ENCODE measurements at regions not wholly inside any gene's neighbourhood (a gene's known extent, or its start where the extent isn't known, plus 50 kb on each side); places are given as distances from the start of the nearest gene placed in this dataset.
"Not testable (repeated sequence)": the region's sequence is repeated elsewhere in the genome, so short reads cannot be mapped to it uniquely, and the experiment has no call there.

DNA sequence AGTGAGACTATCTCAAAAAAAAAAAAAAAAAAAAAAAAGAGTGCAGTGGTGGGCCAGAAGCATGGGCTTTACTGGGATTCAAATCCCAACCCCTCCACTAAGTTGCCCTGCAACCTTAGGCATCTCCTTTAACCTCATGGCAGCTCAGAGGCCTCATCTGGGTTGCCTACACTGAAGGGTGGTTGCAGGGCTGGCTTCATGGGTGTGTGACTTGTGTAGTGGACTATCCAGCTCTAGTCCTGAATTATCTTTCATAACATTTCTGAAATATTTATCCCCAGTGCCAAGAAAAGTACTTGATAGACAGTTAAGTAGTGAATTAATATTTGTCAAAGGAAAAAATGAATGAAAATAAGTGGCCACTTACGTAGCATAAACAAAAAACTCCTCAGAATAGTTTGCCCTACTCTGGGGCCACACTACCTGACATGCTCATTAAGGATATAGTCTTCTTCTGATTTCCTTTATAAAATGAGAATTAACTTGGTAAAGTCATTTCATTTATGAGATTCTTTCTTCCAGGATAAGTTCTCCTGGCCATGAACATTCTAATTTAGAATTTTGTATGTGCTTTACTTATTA is 116.0 kb upstream of the SYT13 start:
- DNase-seq = no peak

DNA sequence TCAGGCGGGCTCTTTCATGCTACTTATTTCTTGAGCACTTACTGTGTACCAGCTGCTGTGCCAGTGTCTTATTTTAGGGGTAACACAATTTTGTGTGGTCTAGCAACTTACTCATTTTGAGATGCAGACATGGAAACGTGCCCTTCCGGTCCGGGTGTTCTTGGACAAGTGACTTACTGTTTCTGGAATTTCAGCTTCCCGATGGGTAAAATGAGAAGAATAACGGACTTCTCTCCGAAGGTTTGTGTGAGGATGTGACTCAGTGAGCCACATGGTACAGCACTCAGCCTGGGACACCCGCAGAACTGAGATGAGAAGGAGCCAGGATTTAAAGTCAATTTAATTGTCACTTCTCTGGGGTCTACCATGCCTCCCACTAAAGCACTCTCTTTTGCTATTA is 114.5 kb upstream of the SYT13 start:
- DNase-seq = no peak

GRCh38 chr11:45399166-45399565 is 113.0 kb upstream of the SYT13 start:
- no peak for DNase-seq

DNA sequence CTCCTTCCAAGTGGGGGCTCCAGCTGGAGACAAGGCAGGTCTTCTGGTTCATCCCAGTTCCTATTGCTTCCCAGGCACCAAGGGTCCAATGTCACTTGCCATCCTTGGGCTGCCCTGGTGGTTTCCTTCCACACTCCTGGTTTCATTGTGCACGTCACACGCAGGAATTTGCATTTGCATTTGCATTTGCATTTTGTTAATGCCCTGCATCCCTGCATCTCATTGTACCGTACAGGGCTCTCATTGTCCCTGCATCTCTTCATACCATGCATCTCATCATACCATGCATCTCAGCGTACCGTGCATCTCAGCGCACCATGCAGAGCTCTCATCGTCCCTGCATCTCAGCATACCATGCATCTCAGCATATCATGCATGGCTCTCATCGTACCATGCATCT is 112.2 kb upstream of the SYT13 start:
- DNase-seq = no peak

DNA sequence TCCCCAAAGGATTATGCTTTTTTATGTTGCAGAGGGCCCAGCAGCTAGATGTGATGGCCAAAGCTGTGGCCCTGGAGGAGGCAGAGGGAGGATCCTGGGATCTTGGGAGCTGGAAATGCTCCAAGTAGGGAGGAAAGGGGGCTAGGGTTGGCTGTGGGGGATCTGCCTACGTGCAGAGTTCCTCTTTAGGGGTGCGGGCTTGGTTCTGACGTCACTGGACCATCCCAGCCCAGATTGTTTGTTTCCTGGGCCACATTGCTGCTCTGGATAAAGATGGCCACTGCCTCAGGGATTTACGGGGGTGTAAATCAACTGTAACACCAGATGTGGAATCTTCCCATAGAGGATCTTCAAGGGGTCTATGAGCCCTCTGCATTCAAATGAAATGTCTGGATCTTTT is 110.3 kb upstream of the SYT13 start:
- DNase-seq = no peak

GRCh38 chr11:45395947-45396346 is 109.8 kb upstream of the SYT13 start:
- no peak for DNase-seq

DNA sequence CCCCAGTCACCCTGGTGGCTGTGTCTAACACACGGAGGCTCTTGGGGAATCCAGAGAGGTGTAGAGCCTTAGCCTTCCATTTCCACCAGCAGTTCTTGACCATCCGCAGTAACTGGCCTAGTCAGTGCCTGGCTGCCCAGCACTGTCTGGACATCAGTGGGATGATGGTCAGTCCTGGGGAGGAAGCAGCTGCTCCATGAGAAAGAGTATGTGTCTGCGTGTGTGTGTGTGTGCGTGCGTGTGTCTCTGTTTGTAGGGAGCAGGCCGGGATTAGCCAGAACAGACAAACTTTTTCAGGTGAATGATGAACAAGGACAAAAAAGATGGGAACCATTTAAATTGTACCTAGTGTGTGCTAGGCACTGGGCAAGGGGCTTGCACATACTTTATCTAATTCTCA is 109.3 kb upstream of the SYT13 start:
- DNase-seq = no peak

DNA sequence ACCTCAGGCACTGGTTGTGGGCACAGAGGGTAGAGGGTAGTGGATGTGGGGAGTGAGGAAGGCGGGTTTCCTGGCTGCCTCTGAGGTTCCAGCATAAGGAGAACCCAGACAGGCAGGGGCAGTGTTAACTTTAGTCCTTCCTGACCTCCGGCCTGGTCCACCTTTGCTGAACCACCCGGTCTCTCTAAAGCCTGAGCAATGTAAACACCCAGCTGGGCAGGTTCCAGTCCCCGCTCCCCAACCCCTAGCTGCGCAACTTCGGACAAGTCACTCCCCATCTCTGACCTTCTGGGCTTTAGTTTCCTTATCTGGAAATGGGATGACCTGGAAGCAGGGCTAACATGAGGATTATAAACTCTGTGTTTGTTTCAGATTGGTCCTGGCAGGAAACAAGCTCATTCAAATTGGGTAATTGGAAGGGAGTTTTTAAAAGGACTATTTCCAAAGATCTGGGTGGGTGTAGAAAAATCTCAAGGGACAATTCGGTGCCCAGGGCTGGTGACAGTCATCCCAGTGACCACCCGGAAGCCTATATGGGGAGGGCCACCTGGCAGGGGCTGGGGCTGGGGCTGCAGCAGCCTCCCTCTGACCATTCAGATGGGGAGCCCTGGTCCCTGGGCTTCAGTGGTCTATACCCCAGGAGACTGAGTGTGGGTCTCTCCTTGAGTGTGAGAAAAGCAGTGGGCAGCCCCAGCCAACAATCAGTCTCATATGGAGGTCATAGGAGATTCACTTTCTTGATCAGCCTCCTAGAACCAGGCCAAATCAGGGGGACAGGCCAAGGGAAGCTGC is 108.3 kb upstream of the SYT13 start:
- DNase-seq = no peak

- DNase-seq = no peak
Observed at GRCh38 chr11:45393826-45394225, 107.7 kb upstream of the SYT13 start.

- DNase-seq = no peak
Observed at GRCh38 chr11:45393334-45393733, 107.2 kb upstream of the SYT13 start.

GRCh38 chr11:45392591-45393091 is 106.5 kb upstream of the SYT13 start:
- no peak for DNase-seq

DNA sequence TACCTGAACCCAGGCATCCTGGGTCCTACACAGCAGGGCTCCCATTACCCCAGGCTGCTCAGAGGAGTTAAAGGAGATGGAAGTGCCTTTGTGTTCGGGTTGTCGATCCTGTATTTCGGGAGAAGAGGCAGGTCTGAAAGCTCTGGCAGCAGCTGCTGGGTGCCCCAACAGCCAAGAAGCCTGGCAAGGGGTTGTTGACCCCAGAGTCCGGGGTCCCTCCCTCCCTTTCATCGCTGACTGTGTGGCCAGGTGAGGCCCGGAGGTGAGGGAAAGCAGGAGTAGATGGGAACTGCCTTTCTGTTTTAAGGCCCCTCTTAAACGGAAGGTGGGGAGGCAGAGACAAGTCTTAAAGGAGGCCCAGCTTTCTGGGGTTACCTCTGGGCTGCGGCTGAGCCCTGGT is 106.0 kb upstream of the SYT13 start:
- DNase-seq = no peak

- no peak for DNase-seq
Observed at GRCh38 chr11:45391168-45391850, 105.2 kb upstream of the SYT13 start.

DNA sequence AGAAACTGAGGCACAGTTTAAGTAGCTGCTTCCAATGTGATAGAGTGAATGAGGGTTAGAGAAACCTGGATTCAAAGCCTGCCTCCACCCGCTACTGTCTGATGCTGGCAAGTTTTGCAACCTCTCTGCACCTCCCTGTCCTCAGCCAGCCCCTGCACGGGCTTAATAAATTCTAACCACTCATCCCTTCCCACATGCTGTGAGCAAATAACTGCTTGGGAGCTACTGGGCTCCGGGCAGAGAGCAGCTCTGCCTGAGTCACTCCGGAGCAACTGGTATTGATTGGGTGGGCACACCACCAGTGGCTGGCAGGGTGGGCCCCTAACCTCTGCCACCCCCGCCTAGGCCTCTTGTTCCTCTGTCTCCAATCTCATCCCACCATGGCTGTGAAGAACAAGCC is 104.3 kb upstream of the SYT13 start:
- no peak for DNase-seq

DNA sequence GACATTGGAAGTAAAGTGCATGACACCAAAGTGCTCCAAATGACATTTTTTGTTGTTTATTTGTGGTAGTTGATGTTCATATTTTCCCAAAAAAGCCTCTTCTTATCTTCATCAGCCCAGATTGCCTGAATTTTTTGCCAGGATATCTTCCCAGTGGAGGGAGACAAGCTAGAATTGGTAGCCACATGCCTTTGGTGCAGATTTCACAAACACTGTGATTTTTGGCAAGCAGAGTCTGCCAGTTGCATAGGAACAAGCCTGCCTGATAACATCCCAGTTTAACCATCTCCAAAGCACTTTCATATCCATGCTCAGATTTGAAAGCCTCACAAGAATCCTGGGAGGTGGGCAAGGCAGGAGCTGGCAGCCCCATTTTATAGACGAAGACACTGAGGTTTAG is 102.3 kb upstream of the SYT13 start:
- no peak for DNase-seq

GRCh38 chr11:45387885-45388284 is 101.7 kb upstream of the SYT13 start:
- not testable (repeated sequence) for DNase-seq

- no peak for DNase-seq
Observed at GRCh38 chr11:45386972-45387371, 100.8 kb upstream of the SYT13 start.

GRCh38 chr11:45385844-45386243 is 99.7 kb upstream of the SYT13 start:
- DNase-seq = no peak

GRCh38 chr11:45385423-45385822 is 99.3 kb upstream of the SYT13 start:
- DNase-seq = no peak

DNA sequence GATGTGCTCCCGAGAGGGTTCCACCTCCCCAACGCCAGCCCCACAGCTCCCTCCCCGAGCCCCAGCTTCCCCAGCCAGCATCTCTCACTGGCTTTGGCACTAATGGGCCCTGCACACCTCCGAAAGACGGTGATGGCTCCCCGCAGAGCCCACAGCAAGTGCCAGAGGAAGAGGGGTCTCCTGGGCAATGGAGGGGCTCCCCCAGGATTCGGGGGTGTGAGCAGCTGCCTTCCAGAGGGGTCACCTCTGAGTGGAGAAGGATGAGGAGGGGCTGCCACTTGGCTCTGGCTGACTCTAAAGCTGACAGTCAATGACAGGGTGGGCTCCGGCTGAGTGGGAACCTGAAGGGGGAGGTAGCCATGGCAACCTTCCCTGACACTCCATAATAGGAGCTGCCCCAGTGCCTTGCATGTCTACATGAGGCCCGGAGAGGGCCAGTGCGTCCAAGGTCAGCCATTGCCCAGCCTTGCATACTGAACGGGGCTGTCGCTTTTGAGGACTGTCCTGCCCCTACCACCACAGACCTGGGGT is 98.6 kb upstream of the SYT13 start:
- no peak for DNase-seq

- DNase-seq = no peak
Observed at GRCh38 chr11:45384016-45384415, 97.9 kb upstream of the SYT13 start.

DNA sequence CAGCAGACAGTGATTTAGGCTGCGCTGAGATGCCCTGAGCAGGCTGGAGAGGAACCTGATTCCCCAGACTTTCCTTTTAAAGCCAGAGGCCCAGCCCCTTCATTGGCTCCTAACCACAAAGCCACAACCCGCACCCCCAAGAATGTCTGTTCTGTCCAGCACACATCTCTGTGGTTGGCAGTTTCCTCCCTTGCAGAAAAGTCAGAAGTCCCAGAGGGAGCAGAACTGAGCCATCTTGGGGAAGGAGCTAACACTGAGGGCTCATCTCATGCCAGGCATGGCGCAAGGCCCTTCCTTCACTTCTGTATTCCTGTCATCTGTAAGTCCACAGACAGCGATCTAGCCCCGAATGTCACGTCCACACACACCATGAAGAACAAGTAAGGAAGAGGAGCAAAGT is 97.1 kb upstream of the SYT13 start:
- no peak for DNase-seq

DNA sequence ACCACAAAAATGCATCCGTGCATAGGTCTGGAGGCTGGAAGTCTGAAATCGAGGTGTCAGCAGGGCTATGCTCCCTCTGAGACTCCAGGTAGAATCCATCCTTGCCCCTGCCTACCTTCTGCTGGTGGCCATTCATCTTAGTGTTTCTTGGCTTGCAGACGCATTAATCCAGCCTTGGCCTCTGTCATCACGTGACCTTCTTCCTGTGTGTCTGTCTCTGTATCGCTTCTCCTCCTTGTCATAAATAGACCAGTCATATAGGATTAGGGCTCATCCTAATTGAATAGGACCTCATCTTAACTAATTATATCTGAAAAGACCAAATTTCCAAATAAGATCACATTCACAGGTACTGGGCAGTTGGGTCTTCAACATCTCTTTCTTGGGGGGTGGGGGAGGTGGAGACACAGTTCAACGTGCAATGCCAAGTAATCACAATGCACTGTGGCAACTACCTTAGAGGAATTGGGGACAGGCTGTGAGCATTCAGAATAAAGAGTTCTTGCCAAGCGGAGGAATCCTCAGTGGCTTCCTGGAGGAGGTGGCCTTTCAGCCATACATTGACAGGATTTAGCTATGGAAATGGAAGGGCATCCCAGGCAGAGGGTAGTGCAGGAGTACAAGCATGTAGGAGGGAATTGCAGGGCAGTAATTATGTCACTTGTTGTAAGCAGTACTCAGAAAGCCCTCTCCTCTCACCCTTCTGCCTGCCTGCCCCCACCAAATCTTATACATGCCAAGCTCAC is 96.2 kb upstream of the SYT13 start:
- no peak for DNase-seq
